ENCODE measurements at regions not wholly inside any gene's neighbourhood (a gene's known extent, or its start where the extent isn't known, plus 50 kb on each side); places are given as distances from the start of the nearest gene placed in this dataset.

GRCh38 chr5:106957336-106957735 is 713.4 kb downstream of the EFNA5 start:
- H3K27me3 ChIP-seq (ENCODE audit: insufficient read depth, low read length) = no peaks in the 10 kb centered on the region
- no peaks in the 10 kb centered on the region for H3K9me3 ChIP-seq (ENCODE audit: low read length)
- no peaks in the 10 kb centered on the region for H3K36me3 ChIP-seq (ENCODE audit: insufficient read depth, low read length)
- H3K4me1 ChIP-seq (ENCODE audit: insufficient read depth, low read length) = no peaks in the 10 kb centered on the region
- no peak overlapping the region for H2AFZ ChIP-seq (ENCODE audit: low read depth, low read length)
- H3K4me3 ChIP-seq (ENCODE audit: low read length) = no peak overlapping the region

- H3K27me3 ChIP-seq (ENCODE audit: insufficient read depth, low read length) = no peaks in the 10 kb centered on the region
- no peak overlapping the region for H3K4me3 ChIP-seq (ENCODE audit: low read length)
- H2AFZ ChIP-seq (ENCODE audit: low read depth, low read length) = no peak overlapping the region
- H3K4me1 ChIP-seq (ENCODE audit: insufficient read depth, low read length) = no peaks in the 10 kb centered on the region
- no peaks in the 10 kb centered on the region for H3K36me3 ChIP-seq (ENCODE audit: insufficient read depth, low read length)
- H3K9me3 ChIP-seq (ENCODE audit: low read length) = no peaks in the 10 kb centered on the region
Measured at GRCh38 chr5:106956886-106957285, 713.9 kb downstream of the EFNA5 start.

GRCh38 chr5:106956187-106956586 is 714.5 kb downstream of the EFNA5 start:
- H3K9me3 ChIP-seq (ENCODE audit: low read length) = no peaks in the 10 kb centered on the region
- H3K36me3 ChIP-seq (ENCODE audit: insufficient read depth, low read length) = no peaks in the 10 kb centered on the region
- H3K27me3 ChIP-seq (ENCODE audit: insufficient read depth, low read length) = no peaks in the 10 kb centered on the region
- no peaks in the 10 kb centered on the region for H3K4me1 ChIP-seq (ENCODE audit: insufficient read depth, low read length)
- no peak overlapping the region for H2AFZ ChIP-seq (ENCODE audit: low read depth, low read length)
- no peak overlapping the region for H3K4me3 ChIP-seq (ENCODE audit: low read length)

- Histone ChIP-seq H3K4me1 (ENCODE audit: insufficient read depth, low read length) (no peaks in the 10 kb centered on the region), H3K36me3 (ENCODE audit: insufficient read depth, low read length) (no peaks in the 10 kb centered on the region), H3K4me3 (ENCODE audit: low read length) (no peak overlapping the region), H2AFZ (ENCODE audit: low read depth, low read length) (no peak overlapping the region), H3K27me3 (ENCODE audit: insufficient read depth, low read length) (no peaks in the 10 kb centered on the region), H3K9me3 (ENCODE audit: low read length) (no peaks in the 10 kb centered on the region)
Measured at GRCh38 chr5:106940986-106941385, 729.8 kb downstream of the EFNA5 start.

GRCh38 chr5:106940301-106940846 is 730.4 kb downstream of the EFNA5 start:
- H3K36me3 ChIP-seq (ENCODE audit: insufficient read depth, low read length) = no peaks in the 10 kb centered on the region
- no peak overlapping the region for H2AFZ ChIP-seq (ENCODE audit: low read depth, low read length)
- no peaks in the 10 kb centered on the region for H3K9me3 ChIP-seq (ENCODE audit: low read length)
- H3K4me1 ChIP-seq (ENCODE audit: insufficient read depth, low read length) = no peaks in the 10 kb centered on the region
- H3K27me3 ChIP-seq (ENCODE audit: insufficient read depth, low read length) = no peaks in the 10 kb centered on the region
- no peak overlapping the region for H3K4me3 ChIP-seq (ENCODE audit: low read length)

GRCh38 chr5:106923409-106923808 is 747.3 kb downstream of the EFNA5 start:
- no peaks in the 10 kb centered on the region for H3K9me3 ChIP-seq (ENCODE audit: low read length)
- no peaks in the 10 kb centered on the region for H3K36me3 ChIP-seq (ENCODE audit: insufficient read depth, low read length)

GRCh38 chr5:106921567-106921966 is 749.2 kb downstream of the EFNA5 start:
- no peaks in the 10 kb centered on the region for H3K27me3 ChIP-seq (ENCODE audit: insufficient read depth, low read length)
- H3K4me3 ChIP-seq (ENCODE audit: low read length) = no peak overlapping the region
- no peak overlapping the region for H2AFZ ChIP-seq (ENCODE audit: low read depth, low read length)
- no peaks in the 10 kb centered on the region for H3K36me3 ChIP-seq (ENCODE audit: insufficient read depth, low read length)
- H3K9me3 ChIP-seq (ENCODE audit: low read length) = peaks cover 4% of the 10 kb centered on the region
- H3K4me1 ChIP-seq (ENCODE audit: insufficient read depth, low read length) = no peaks in the 10 kb centered on the region

More at GRCh38 chr5:106923409-106923808, 747.3 kb downstream of the EFNA5 start:
- no peaks in the 10 kb centered on the region for H3K27me3 ChIP-seq (ENCODE audit: insufficient read depth, low read length)
- H3K4me3 ChIP-seq (ENCODE audit: low read length) = no peak overlapping the region
- H3K4me1 ChIP-seq (ENCODE audit: insufficient read depth, low read length) = no peaks in the 10 kb centered on the region
- no peak overlapping the region for H2AFZ ChIP-seq (ENCODE audit: low read depth, low read length)

- Histone ChIP-seq H3K4me1 (ENCODE audit: insufficient read depth, low read length) (peaks cover 8% of the 10 kb centered on the region), H3K9me3 (ENCODE audit: low read length) (no peaks in the 10 kb centered on the region), H3K36me3 (ENCODE audit: insufficient read depth, low read length) (no peaks in the 10 kb centered on the region), H3K4me3 (ENCODE audit: low read length) (no peak overlapping the region), H2AFZ (ENCODE audit: low read depth, low read length) (no peak overlapping the region), H3K27me3 (ENCODE audit: insufficient read depth, low read length) (no peaks in the 10 kb centered on the region)
Measured at GRCh38 chr5:106910486-106910885, 760.3 kb downstream of the EFNA5 start.

- Histone ChIP-seq H3K4me3 (ENCODE audit: low read length) (no peak overlapping the region), H2AFZ (ENCODE audit: low read depth, low read length) (no peak overlapping the region), H3K9me3 (ENCODE audit: low read length) (no peaks in the 10 kb centered on the region), H3K27me3 (ENCODE audit: insufficient read depth, low read length) (no peaks in the 10 kb centered on the region), H3K4me1 (ENCODE audit: insufficient read depth, low read length) (peaks cover 12% of the 10 kb centered on the region), H3K36me3 (ENCODE audit: insufficient read depth, low read length) (no peaks in the 10 kb centered on the region)
Measured at GRCh38 chr5:106909716-106910115, 761.0 kb downstream of the EFNA5 start.

GRCh38 chr5:106907979-106908378 is 762.8 kb downstream of the EFNA5 start:
- Histone ChIP-seq H3K4me1 (ENCODE audit: insufficient read depth, low read length) (peaks cover 12% of the 10 kb centered on the region), H3K36me3 (ENCODE audit: insufficient read depth, low read length) (no peaks in the 10 kb centered on the region), H2AFZ (ENCODE audit: low read depth, low read length) (no peak overlapping the region), H3K27me3 (ENCODE audit: insufficient read depth, low read length) (no peaks in the 10 kb centered on the region), H3K4me3 (ENCODE audit: low read length) (no peak overlapping the region), H3K9me3 (ENCODE audit: low read length) (no peaks in the 10 kb centered on the region)

GRCh38 chr5:106906199-106906598 is 764.5 kb downstream of the EFNA5 start:
- no peaks in the 10 kb centered on the region for H3K27me3 ChIP-seq (ENCODE audit: insufficient read depth, low read length)
- H3K36me3 ChIP-seq (ENCODE audit: insufficient read depth, low read length) = no peaks in the 10 kb centered on the region
- peaks cover 12% of the 10 kb centered on the region for H3K4me1 ChIP-seq (ENCODE audit: insufficient read depth, low read length)
- H3K4me3 ChIP-seq (ENCODE audit: low read length) = no peak overlapping the region
- H3K9me3 ChIP-seq (ENCODE audit: low read length) = no peaks in the 10 kb centered on the region
- no peak overlapping the region for H2AFZ ChIP-seq (ENCODE audit: low read depth, low read length)

GRCh38 chr5:106894964-106895363 is 775.8 kb downstream of the EFNA5 start:
- no peaks in the 10 kb centered on the region for H3K9me3 ChIP-seq (ENCODE audit: low read length)
- no peaks in the 10 kb centered on the region for H3K27me3 ChIP-seq (ENCODE audit: insufficient read depth, low read length)
- no peaks in the 10 kb centered on the region for H3K4me1 ChIP-seq (ENCODE audit: insufficient read depth, low read length)
- no peaks in the 10 kb centered on the region for H3K36me3 ChIP-seq (ENCODE audit: insufficient read depth, low read length)
- H3K4me3 ChIP-seq (ENCODE audit: low read length) = no peak overlapping the region
- H2AFZ ChIP-seq (ENCODE audit: low read depth, low read length) = no peak overlapping the region

- Histone ChIP-seq H3K4me3 (ENCODE audit: low read length) (no peak overlapping the region), H3K36me3 (ENCODE audit: insufficient read depth, low read length) (no peaks in the 10 kb centered on the region), H2AFZ (ENCODE audit: low read depth, low read length) (no peak overlapping the region), H3K4me1 (ENCODE audit: insufficient read depth, low read length) (no peaks in the 10 kb centered on the region), H3K9me3 (ENCODE audit: low read length) (no peaks in the 10 kb centered on the region), H3K27me3 (ENCODE audit: insufficient read depth, low read length) (no peaks in the 10 kb centered on the region)
Measured at GRCh38 chr5:106882035-106882434, 788.7 kb downstream of the EFNA5 start.

- no peak overlapping the region for H3K4me3 ChIP-seq (ENCODE audit: low read length)
- no peaks in the 10 kb centered on the region for H3K27me3 ChIP-seq (ENCODE audit: insufficient read depth, low read length)
- H3K4me1 ChIP-seq (ENCODE audit: insufficient read depth, low read length) = no peaks in the 10 kb centered on the region
- no peaks in the 10 kb centered on the region for H3K36me3 ChIP-seq (ENCODE audit: insufficient read depth, low read length)
- no peak overlapping the region for H2AFZ ChIP-seq (ENCODE audit: low read depth, low read length)
- peaks cover 4% of the 10 kb centered on the region for H3K9me3 ChIP-seq (ENCODE audit: low read length)
Measured at GRCh38 chr5:106880656-106881055, 790.1 kb downstream of the EFNA5 start.

All from neuron (in vitro differentiated cells).